GM12878 (cell line): ENCODE measurements at regions not wholly inside any gene's neighbourhood (a gene's known extent, or its start where the extent isn't known, plus 50 kb on each side); places are given as distances from the start of the nearest gene placed in this dataset.
"Not testable (repeated sequence)": the region's sequence is repeated elsewhere in the genome, so short reads cannot be mapped to it uniquely, and the experiment has no call there.

Experiments
- ATAC-seq: fragments of 200-7000 bp; cut with Tn5 transposase; 3 replicates; pipeline ENCODE4 v1.9.1; 2020; ENCODE audit warnings: mild to moderate bottlenecking, moderate library complexity
- BruUV-seq: library from RNA; stranded (reverse); fragments of 400-500 nt; replicated peaks from 2 replicates; lab custom pipeline; 2021; lab: Mats Ljungman, UMichigan
- CTCF ChIA-PET: fragments of 300-600 bp; sonication (Branson Sonifier 250); formaldehyde crosslinking; extraction: SDS; loops from one replicate; lab custom pipeline; 2021; ENCODE audit warnings: inconsistent platforms; lab: Yijun Ruan, JAX
- POLR2A ChIA-PET: fragments of 350-600 bp; formaldehyde crosslinking; extraction: SDS; loops from one replicate; lab custom pipeline; 2021; ENCODE audit warnings: inconsistent platforms; lab: Charles Lee
- RAD21 ChIA-PET: fragments of 300-600 bp; sonication (Branson Sonifier 250); formaldehyde crosslinking; loops from one replicate; lab custom pipeline; 2023; ENCODE audit warnings: antibody characterized with exemption; ENCODE audit not compliant: unreplicated experiment; lab: Charles Lee
- SMC1A ChIA-PET: fragments of 300-600 bp; sonication (Branson Sonifier 250); formaldehyde crosslinking; loops from one replicate; lab custom pipeline; 2023; ENCODE audit not compliant: unreplicated experiment, uncharacterized antibody; lab: Charles Lee
- DNase-seq: peaks from one replicate; pipeline ENCODE4 v3.0.0-alpha.2; 2011; ENCODE audit warnings: low read depth, low spot score
- FAIRE-seq: peaks from 3 replicates; lab custom pipeline; 2011; peaks lifted over from hg19 to GRCh38; lab: Jason Lieb, UNC
- H2AFZ ChIP-seq: 2 replicates; pipeline ENCODE4 v1.6.0; 2011; ENCODE audit warnings: low read depth, low read length, control low read depth; ENCODE audit not compliant: control insufficient read depth
- H3K27ac ChIP-seq: 2 replicates; pipeline ENCODE4 v1.5.1; 2011; ENCODE audit warnings: control low read depth; ENCODE audit not compliant: control insufficient read depth, insufficient read depth
- H3K27me3 ChIP-seq, 2 experiments: replicated peaks in 1 of 2; 2 replicates each; pipeline versions ENCODE4 v1.6.0 to v1.6.1; 2011; ENCODE audit warnings: low read length in 1 of 2; ENCODE audit not compliant: control insufficient read depth in 2 of 2, insufficient read depth in 2 of 2
- H3K36me3 ChIP-seq, 2 experiments: 2 replicates each; pipeline ENCODE4 v1.5.1; 2011; ENCODE audit warnings: low read length in 1 of 2; ENCODE audit not compliant: control insufficient read depth in 2 of 2, insufficient read depth in 2 of 2
- H3K4me1 ChIP-seq: 2 replicates; pipeline ENCODE4 v1.6.1; 2011; ENCODE audit warnings: mild to moderate bottlenecking, low read length, moderate library complexity, mixed read lengths; ENCODE audit not compliant: control insufficient read depth, insufficient read depth
- H3K4me2 ChIP-seq: 2 replicates; pipeline ENCODE4 v1.6.0; 2011; ENCODE audit warnings: control low read depth; ENCODE audit not compliant: control insufficient read depth, insufficient read depth
- H3K4me3 ChIP-seq: fragments of 200-600 bp; sonication (generic); 2 replicates; pipeline ENCODE4 v1.5.1; 2016
- H3K79me2 ChIP-seq: 2 replicates; pipeline ENCODE4 v1.6.0; 2011; ENCODE audit warnings: low read length; ENCODE audit not compliant: control insufficient read depth, insufficient read depth
- H3K9ac ChIP-seq: 2 replicates; pipeline ENCODE4 v1.8.0; 2011; ENCODE audit warnings: low read length, control low read depth, mixed read lengths; ENCODE audit not compliant: control insufficient read depth, insufficient read depth
- H3K9me3 ChIP-seq: replicated peaks from 3 replicates; pipeline ENCODE4 v1.5.1; 2011; ENCODE audit warnings: mild to moderate bottlenecking, low read length; ENCODE audit not compliant: control insufficient read depth, insufficient read depth
- H4K20me1 ChIP-seq: 2 replicates; pipeline ENCODE4 v1.6.0; 2011; ENCODE audit not compliant: control insufficient read depth, insufficient read depth
- IKZF2 ChIP-seq, 2 experiments: fragments of 450-650 bp; IDR thresholded peaks; 2 replicates each; pipeline ENCODE4 v1.6.1; 2017; ENCODE audit warnings: mild to moderate bottlenecking in 2 of 2, moderate library complexity in 2 of 2
- MAX ChIP-seq: IDR thresholded peaks from 2 replicates; pipeline ENCODE4 v1.6.1; 2012; ENCODE audit warnings: low read depth, low read length, improper control_type of control experiment
- MXI1 ChIP-seq: fragments of 150-350 bp; IDR thresholded peaks from 2 replicates; pipeline ENCODE4 v1.6.1; 2011; ENCODE audit warnings: low read depth, mild to moderate bottlenecking, inconsistent platforms, low read length, improper control_type of control experiment
- NR2C1 ChIP-seq: fragments of 450-650 bp; IDR thresholded peaks from 2 replicates; pipeline ENCODE4 v1.6.1; 2017; ENCODE audit warnings: antibody characterized with exemption, mild to moderate bottlenecking, moderate library complexity
- SUZ12 ChIP-seq: fragments of 200-600 bp; sonication (generic); IDR thresholded peaks from one replicate; pipeline ENCODE4 v1.6.1; 2018; ENCODE audit warnings: antibody characterized with exemption, mild to moderate bottlenecking; ENCODE audit not compliant: unreplicated experiment
- WRNIP1 ChIP-seq: IDR thresholded peaks from 2 replicates; pipeline ENCODE4 v1.6.1; 2011; ENCODE audit warnings: low read depth, low read length, improper control_type of control experiment, borderline replicate concordance
- ZNF24 ChIP-seq: fragments of 450-650 bp; IDR thresholded peaks from 2 replicates; pipeline ENCODE4 v1.6.1; 2017; ENCODE audit warnings: antibody characterized with exemption, mild to moderate bottlenecking
- WGBS: methylation state at CpG from one replicate; pipeline ENCODE4 v1.1.6; 2016; ENCODE audit warnings: low lambda C conversion rate; ENCODE audit not compliant: insufficient replicate concordance, insufficient coverage; ENCODE audit errors: missing lambda C conversion rate; 5-methylcytosine and 5-hydroxymethylcytosine counted together
- in situ Hi-C: fragments of 300-500 bp; cut with MboI; formaldehyde crosslinking; loops from 9 replicates; pipeline ENCODE4 v1.14.3; 2018; ENCODE audit warnings: mixed read lengths
- intact Hi-C: fragments of 100-400 bp; cut with micrococcal nuclease; formaldehyde crosslinking; loops from one replicate; pipeline ENCODE4 v1.14.2; 2022; ENCODE audit not compliant: unreplicated experiment

- BruUV-seq = no TSS peak
- WGBS = 58% methylated on average over 4 of the region's 4 CpGs
- no peak overlapping the region for H3K9ac ChIP-seq
- SMC1A ChIA-PET = no interaction called here
- no peaks in the 10 kb centered on the region for H3K4me1 ChIP-seq
- TF ChIP-seq NR2C1 = no peak
- TF ChIP-seq IKZF2 (IDR thresholded peaks at IDR 0.05) = no peak
- no peak for TF ChIP-seq ZNF24
- TF ChIP-seq SUZ12 = no peak
- TF ChIP-seq MXI1 = no peak
- TF ChIP-seq MAX = no peak
- no peak for TF ChIP-seq WRNIP1
- TF ChIP-seq, all 136 proteins: peak for 0
- Histone ChIP-seq H2AFZ (no peak overlapping the region), H3K4me2 (no peak overlapping the region), H3K36me3 (no peaks in the 10 kb centered on the region), H3K27ac (no peak overlapping the region), H4K20me1 (no peaks in the 10 kb centered on the region), H3K4me3 (no peak overlapping the region), H3K27me3 (peaks cover 0 to 2% of the 10 kb centered on the region in 2 experiments; a peak in 2 of 4 replicates), H3K9me3 (no peaks in the 10 kb centered on the region), H3K79me2 (no peaks in the 10 kb centered on the region)
- ChIA-PET POLR2A (no interaction called here), CTCF (no interaction called here), RAD21 (no interaction called here)
- DNase-seq (no peak), ATAC-seq (no peak), FAIRE-seq (no peak)
- intact Hi-C loops (no loop called here), in situ Hi-C loops (no loop called here)
Measured at GRCh38 chr6:131336596-131336995, 201.3 kb downstream of the AKAP7 start.

- H3K9ac ChIP-seq, FAIRE-seq, H3K27ac ChIP-seq, H4K20me1 ChIP-seq, H3K36me3 ChIP-seq, POLR2A ChIA-PET, H3K9me3 ChIP-seq, ATAC-seq, SMC1A ChIA-PET, H2AFZ ChIP-seq, intact Hi-C loops, H3K4me3 ChIP-seq, DNase-seq, H3K4me1 ChIP-seq, H3K79me2 ChIP-seq, H3K4me2 ChIP-seq, BruUV-seq, H3K27me3 ChIP-seq, CTCF ChIA-PET, RAD21 ChIA-PET, in situ Hi-C loops: not testable (repeated sequence)
- 35% methylated on average over 4 of the region's 4 CpGs for WGBS
Measured at GRCh38 chr6:131346896-131347295, 211.6 kb downstream of the AKAP7 start.
